Neutrophil (primary cell): ENCODE measurements at regions not wholly inside any gene's neighbourhood (a gene's known extent, or its start where the extent isn't known, plus 50 kb on each side); places are given as distances from the start of the nearest gene placed in this dataset.

Experiments used
- H3K27ac ChIP-seq: fragments of 200-600 bp; sonication (generic); 2 replicates; pipeline ENCODE4 v1.5.1; 2016; ENCODE audit warnings: mild to moderate bottlenecking, moderate library complexity
- H3K27me3 ChIP-seq: fragments of 200-600 bp; sonication (generic); 2 replicates; pipeline ENCODE4 v1.6.0; 2016; ENCODE audit warnings: mild to moderate bottlenecking
- H3K36me3 ChIP-seq: fragments of 200-600 bp; sonication (generic); 2 replicates; pipeline ENCODE4 v1.5.1; 2017
- H3K4me1 ChIP-seq, 2 experiments: fragments of 200-600 bp in 1 of 2; sonication (generic) in 1 of 2; 1 replicate in 1 of 2; 2 replicates in 1 of 2; pipeline versions ENCODE4 v1.5.1 to v1.6.1; 2013 to 2016; ENCODE audit warnings: low read depth in 1 of 2, low read length in 1 of 2, mild to moderate bottlenecking in 1 of 2, moderate library complexity in 1 of 2; ENCODE audit not compliant: control insufficient read depth in 1 of 2, insufficient read depth in 1 of 2
- H3K4me3 ChIP-seq, 2 experiments: fragments of 200-600 bp in 1 of 2; sonication (generic) in 1 of 2; 1 replicate in 1 of 2; 2 replicates in 1 of 2; pipeline ENCODE4 v1.5.1; 2013 to 2016; ENCODE audit warnings: low read depth in 1 of 2, low read length in 1 of 2, mild to moderate bottlenecking in 1 of 2, moderate library complexity in 1 of 2
- H3K9me3 ChIP-seq: fragments of 200-600 bp; sonication (generic); 2 replicates; pipeline ENCODE4 v1.5.1; 2016
- TF ChIP-seq, protein P1 (sequence below): fragments of 200-600 bp; sonication (generic); IDR thresholded peaks from 2 replicates; pipeline ENCODE4 v1.5.1; 2016; ENCODE audit warnings: antibody characterized with exemption

DNA sequence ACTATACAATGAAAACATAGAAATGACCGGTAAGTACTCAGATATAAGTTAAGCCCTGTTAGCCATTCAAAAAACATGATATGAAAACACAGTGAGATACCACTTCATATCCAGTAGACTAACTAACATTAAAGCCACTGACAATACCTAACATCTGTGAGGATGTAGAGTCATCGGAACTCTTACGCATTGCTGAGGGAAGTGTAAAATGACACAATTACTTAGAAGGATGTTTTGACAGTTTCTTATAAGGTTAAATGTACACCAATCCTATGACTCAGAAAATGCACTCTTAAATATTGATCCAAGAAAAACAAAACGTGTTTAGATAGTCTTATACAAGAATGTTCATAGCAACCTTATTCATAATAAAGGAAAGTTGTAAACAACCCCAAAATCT is 782.9 kb downstream of the BCL11B start:
- no peaks in the 10 kb centered on the region for H3K36me3 ChIP-seq
- no peaks in the 10 kb centered on the region for H3K9me3 ChIP-seq
- H3K27me3 ChIP-seq = no peaks in the 10 kb centered on the region
- H3K27ac ChIP-seq = no peak overlapping the region
- TF ChIP-seq, protein P1, sequence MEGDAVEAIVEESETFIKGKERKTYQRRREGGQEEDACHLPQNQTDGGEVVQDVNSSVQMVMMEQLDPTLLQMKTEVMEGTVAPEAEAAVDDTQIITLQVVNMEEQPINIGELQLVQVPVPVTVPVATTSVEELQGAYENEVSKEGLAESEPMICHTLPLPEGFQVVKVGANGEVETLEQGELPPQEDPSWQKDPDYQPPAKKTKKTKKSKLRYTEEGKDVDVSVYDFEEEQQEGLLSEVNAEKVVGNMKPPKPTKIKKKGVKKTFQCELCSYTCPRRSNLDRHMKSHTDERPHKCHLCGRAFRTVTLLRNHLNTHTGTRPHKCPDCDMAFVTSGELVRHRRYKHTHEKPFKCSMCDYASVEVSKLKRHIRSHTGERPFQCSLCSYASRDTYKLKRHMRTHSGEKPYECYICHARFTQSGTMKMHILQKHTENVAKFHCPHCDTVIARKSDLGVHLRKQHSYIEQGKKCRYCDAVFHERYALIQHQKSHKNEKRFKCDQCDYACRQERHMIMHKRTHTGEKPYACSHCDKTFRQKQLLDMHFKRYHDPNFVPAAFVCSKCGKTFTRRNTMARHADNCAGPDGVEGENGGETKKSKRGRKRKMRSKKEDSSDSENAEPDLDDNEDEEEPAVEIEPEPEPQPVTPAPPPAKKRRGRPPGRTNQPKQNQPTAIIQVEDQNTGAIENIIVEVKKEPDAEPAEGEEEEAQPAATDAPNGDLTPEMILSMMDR = no peak
- no peak overlapping the region for H3K4me3 ChIP-seq
- no peaks in the 10 kb centered on the region for H3K4me1 ChIP-seq

GRCh38 chr14:98494582-98494981 is 777.4 kb downstream of the BCL11B start:
- H3K4me1 ChIP-seq = no peaks in the 10 kb centered on the region
- H3K27ac ChIP-seq = no peak overlapping the region
- H3K36me3 ChIP-seq = no peaks in the 10 kb centered on the region
- no peaks in the 10 kb centered on the region for H3K27me3 ChIP-seq
- no peaks in the 10 kb centered on the region for H3K9me3 ChIP-seq
- TF ChIP-seq, protein P1 = no peak
- H3K4me3 ChIP-seq = no peak overlapping the region

- Histone ChIP-seq H3K36me3 (no peaks in the 10 kb centered on the region), H3K27me3 (no peaks in the 10 kb centered on the region), H3K27ac (no peak overlapping the region), H3K9me3 (no peaks in the 10 kb centered on the region), H3K4me3 (no peak overlapping the region), H3K4me1 (no peaks in the 10 kb centered on the region)
- TF ChIP-seq, protein P1 = no peak
Observed at GRCh38 chr14:98498019-98498885, 773.7 kb downstream of the BCL11B start.

DNA sequence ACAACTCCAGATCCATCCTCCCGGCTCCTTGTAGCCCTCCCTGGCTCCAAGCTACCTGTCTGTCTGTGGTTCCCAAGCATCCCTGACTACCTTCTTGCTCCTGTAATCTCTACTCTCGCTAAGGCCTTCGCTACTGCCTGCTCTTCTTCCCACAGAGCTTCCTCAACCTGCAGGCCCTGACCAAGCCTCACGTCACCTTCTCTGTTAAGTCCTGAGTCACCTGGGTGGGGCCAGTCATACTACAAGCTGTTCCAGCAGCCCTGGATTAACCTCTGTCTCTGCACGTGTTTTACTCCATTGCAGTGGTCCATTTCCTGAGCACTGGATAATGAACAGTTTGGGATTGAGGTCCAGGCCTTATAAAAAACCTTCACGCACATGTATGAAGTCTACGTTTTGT is 770.7 kb downstream of the BCL11B start:
- Histone ChIP-seq H3K36me3 (no peaks in the 10 kb centered on the region), H3K4me1 (no peaks in the 10 kb centered on the region), H3K4me3 (no peak overlapping the region), H3K27ac (no peak overlapping the region), H3K9me3 (no peaks in the 10 kb centered on the region), H3K27me3 (no peaks in the 10 kb centered on the region)
- TF ChIP-seq, protein P1 = no peak

DNA sequence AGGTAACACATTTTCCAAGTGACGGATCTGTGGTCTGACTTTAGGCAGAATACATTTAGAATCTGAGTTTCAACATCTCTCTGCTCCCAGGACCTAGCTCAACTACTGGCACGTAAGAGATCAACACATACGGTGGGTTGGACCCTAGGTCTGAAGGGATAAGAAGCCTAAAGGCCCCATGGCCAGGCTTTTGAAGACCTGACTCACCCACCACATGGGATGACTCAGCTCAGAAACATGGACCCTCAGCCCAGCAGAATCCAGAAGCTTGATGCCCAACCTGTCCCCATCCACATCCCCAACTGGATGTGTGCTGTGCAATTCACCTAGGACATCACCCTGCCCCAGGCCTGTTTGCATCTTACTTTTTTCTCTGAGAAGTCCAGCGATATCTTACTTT is 770.2 kb downstream of the BCL11B start:
- no peaks in the 10 kb centered on the region for H3K27me3 ChIP-seq
- TF ChIP-seq, protein P1 = no peak
- H3K9me3 ChIP-seq = no peaks in the 10 kb centered on the region
- no peaks in the 10 kb centered on the region for H3K4me1 ChIP-seq
- no peaks in the 10 kb centered on the region for H3K36me3 ChIP-seq
- H3K4me3 ChIP-seq = no peak overlapping the region
- no peak overlapping the region for H3K27ac ChIP-seq
